ENCODE measurements at regions not wholly inside any gene's neighbourhood (a gene's known extent, or its start where the extent isn't known, plus 50 kb on each side); places are given as distances from the start of the nearest gene placed in this dataset.

GRCh38 chr3:40627095-40627494 lies 102.3 kb downstream of the ZNF621 start:
- ATAC-seq (no peak), DNase-seq (no peak)
- Histone ChIP-seq H3K4me1 (peaks cover 0 to 6% (median 0%) of the 10 kb centered on the region in 12 donors), H3K27me3 (no peaks in the 10 kb centered on the region), H3K27ac (no peak overlapping the region), H3K36me3 (no peaks in the 10 kb centered on the region), H3K4me3 (no peak overlapping the region), H3K9me3 (peaks cover 0 to 52% (median 11%) of the 10 kb centered on the region in 12 donors)
- intact Hi-C loops (cut with DNase I) = no loop called here
- WGBS, 4 donors = 69 to 80% (median 77%) methylated on average over 1 of the region's 1 CpG
- no peak for TF ChIP-seq CTCF (IDR thresholded peaks at IDR 0.05)
- no peak for TF ChIP-seq POLR2A (IDR thresholded peaks at IDR 0.05)

GRCh38 chr3:40628984-40629383 lies 104.2 kb downstream of the ZNF621 start:
- intact Hi-C loops (cut with DNase I) = no loop called here
- Histone ChIP-seq H3K36me3 (no peaks in the 10 kb centered on the region), H3K27me3 (no peaks in the 10 kb centered on the region), H3K4me1 (no peaks in the 10 kb centered on the region), H3K4me3 (no peak overlapping the region), H3K27ac (no peak overlapping the region), H3K9me3 (peaks cover 0 to 55% (median 10%) of the 10 kb centered on the region in 12 donors)
- 84 to 90% (median 86%) methylated on average over 3 of the region's 3 CpGs for WGBS, 4 donors
- DNase-seq (no peak), ATAC-seq (no peak)
- TF ChIP-seq POLR2A (IDR thresholded peaks at IDR 0.05) = no peak
- no peak for TF ChIP-seq CTCF (IDR thresholded peaks at IDR 0.05)

GRCh38 chr3:40631341-40631995 lies 106.7 kb downstream of the ZNF621 start:
- no peaks in the 10 kb centered on the region for H3K36me3 ChIP-seq
- no peaks in the 10 kb centered on the region for H3K4me1 ChIP-seq
- WGBS, 4 donors = 71 to 83% (median 74%) methylated on average over 5 of the region's 5 CpGs
- intact Hi-C loops (cut with DNase I) = no loop called here
- no peak overlapping the region for H3K4me3 ChIP-seq
- DNase-seq (no peak), ATAC-seq (no peak)
- H3K9me3 ChIP-seq = peaks cover 0 to 58% (median 2%) of the 10 kb centered on the region in 12 donors
- TF ChIP-seq POLR2A (IDR thresholded peaks at IDR 0.05) (no peak), CTCF (IDR thresholded peaks at IDR 0.05) (no peak)
- no peak overlapping the region for H3K27ac ChIP-seq
- no peaks in the 10 kb centered on the region for H3K27me3 ChIP-seq

- H3K36me3 ChIP-seq = no peaks in the 10 kb centered on the region
Measured at GRCh38 chr3:40637906-40638305, 113.1 kb downstream of the ZNF621 start.

More at GRCh38 chr3:40637906-40638305, 113.1 kb downstream of the ZNF621 start:
- ATAC-seq (no peak), DNase-seq (no peak)
- Histone ChIP-seq H3K27ac (no peak overlapping the region), H3K27me3 (no peaks in the 10 kb centered on the region), H3K9me3 (peaks cover 0 to 31% (median 1%) of the 10 kb centered on the region in 12 donors), H3K4me3 (no peak overlapping the region), H3K4me1 (no peaks in the 10 kb centered on the region)
- intact Hi-C loops (cut with DNase I) = no loop called here
- TF ChIP-seq CTCF (IDR thresholded peaks at IDR 0.05) = no peak
- TF ChIP-seq POLR2A (IDR thresholded peaks at IDR 0.05) = no peak
- 82 to 89% (median 86%) methylated on average over 2 of the region's 2 CpGs for WGBS, 4 donors

All from heart left ventricle (tissue), 16 donors.